ENCODE measurements at regions not wholly inside any gene's neighbourhood (a gene's known extent, or its start where the extent isn't known, plus 50 kb on each side); places are given as distances from the start of the nearest gene placed in this dataset.

GRCh38 chr5:174654442-174654841 lies 69.9 kb upstream of the MSX2 start:
- no peak for TF ChIP-seq CTCF (conservative IDR thresholded peaks at IDR 0.05; ENCODE audit: low read length)
- TF ChIP-seq EZH2phosphoT487 (IDR thresholded peaks at IDR 0.05; ENCODE audit: borderline replicate concordance, low read depth, low read length), result no peak

All from OCI-LY7 (cell line).